IgD-negative memory B cell (primary cell): ENCODE measurements at regions not wholly inside any gene's neighbourhood (a gene's known extent, or its start where the extent isn't known, plus 50 kb on each side); places are given as distances from the start of the nearest gene placed in this dataset.

Source experiments
- H3K27ac Mint-ChIP-seq, 3 donors: one replicate each; pipeline ENCODE4 v1.8.0; 2020 to 2022; ENCODE audit warnings: mild to moderate bottlenecking in 3 of 3, mixed read lengths in 3 of 3, moderate library complexity in 1 of 3
- H3K27me3 Mint-ChIP-seq: one replicate; pipeline ENCODE4 v1.8.0; 2021; ENCODE audit warnings: mixed read lengths
- H3K36me3 Mint-ChIP-seq: one replicate; pipeline ENCODE4 v1.8.0; 2020; ENCODE audit warnings: mild to moderate bottlenecking, mixed read lengths
- H3K4me1 Mint-ChIP-seq, 3 donors: one replicate each; pipeline ENCODE4 v1.8.0; 2020 to 2022; ENCODE audit warnings: mixed read lengths in 3 of 3, mild to moderate bottlenecking in 1 of 3
- H3K4me3 Mint-ChIP-seq, 4 donors: one replicate each; pipeline ENCODE4 v1.8.0; 2020 to 2022; ENCODE audit warnings: mild to moderate bottlenecking in 4 of 4, mixed read lengths in 4 of 4, moderate library complexity in 3 of 4
- H3K9me3 Mint-ChIP-seq, 3 donors: one replicate each; pipeline ENCODE4 v1.8.0; 2020 to 2021; ENCODE audit warnings: mixed read lengths in 3 of 3, mild to moderate bottlenecking in 1 of 3

DNA sequence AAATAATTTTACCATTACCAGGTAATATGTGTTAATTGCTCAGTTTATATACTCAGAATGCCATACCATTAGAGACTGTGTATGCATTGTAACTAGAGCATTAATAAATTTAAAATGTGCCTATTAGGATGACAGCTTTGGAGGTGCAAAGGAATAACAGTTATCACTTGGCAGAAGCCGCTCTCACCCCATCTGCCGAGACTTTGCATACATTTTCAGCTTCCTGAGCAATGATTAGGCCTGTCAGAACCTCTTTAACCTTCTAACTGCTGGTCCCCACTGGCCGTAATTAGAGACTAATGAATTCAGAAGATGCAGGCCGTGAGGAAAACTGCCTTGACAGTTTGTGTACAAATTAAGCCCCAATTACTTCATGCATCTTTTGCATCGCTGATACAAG lies 158.0 kb upstream of the PROX1 start:
- Mint-ChIP-seq H3K36me3 (no peaks in the 10 kb centered on the region), H3K27me3 (no peaks in the 10 kb centered on the region), H3K4me3 (no peak overlapping the region), H3K9me3 (peaks cover 0 to 2% (median 0%) of the 10 kb centered on the region in 3 donors), H3K4me1 (peaks cover 0 to 2% (median 0%) of the 10 kb centered on the region in 3 donors), H3K27ac (no peak overlapping the region)

DNA sequence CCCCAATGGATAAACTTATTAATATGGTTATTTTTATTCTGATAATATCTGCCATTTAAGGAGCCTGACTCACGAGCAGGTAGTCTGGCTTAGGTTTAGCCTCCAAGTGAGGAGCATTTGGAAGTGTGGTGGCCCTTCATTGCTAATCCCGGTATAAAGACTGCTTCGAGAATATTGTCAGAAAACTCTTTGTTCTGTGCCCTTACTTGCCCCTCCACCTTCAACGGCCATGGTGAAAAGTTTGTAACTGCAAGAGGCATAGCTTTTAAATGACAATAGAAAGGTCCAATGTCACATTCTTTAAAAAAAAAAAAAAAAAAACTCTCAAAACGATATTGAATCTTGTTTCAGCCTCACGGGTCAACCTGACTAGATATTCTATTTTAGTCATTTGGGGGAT lies 157.4 kb upstream of the PROX1 start:
- Mint-ChIP-seq H3K36me3 (no peaks in the 10 kb centered on the region), H3K4me3 (no peak overlapping the region), H3K9me3 (peaks cover 0 to 2% (median 0%) of the 10 kb centered on the region in 3 donors), H3K27me3 (no peaks in the 10 kb centered on the region), H3K4me1 (peaks cover 0 to 2% (median 0%) of the 10 kb centered on the region in 3 donors), H3K27ac (no peak overlapping the region)

DNA sequence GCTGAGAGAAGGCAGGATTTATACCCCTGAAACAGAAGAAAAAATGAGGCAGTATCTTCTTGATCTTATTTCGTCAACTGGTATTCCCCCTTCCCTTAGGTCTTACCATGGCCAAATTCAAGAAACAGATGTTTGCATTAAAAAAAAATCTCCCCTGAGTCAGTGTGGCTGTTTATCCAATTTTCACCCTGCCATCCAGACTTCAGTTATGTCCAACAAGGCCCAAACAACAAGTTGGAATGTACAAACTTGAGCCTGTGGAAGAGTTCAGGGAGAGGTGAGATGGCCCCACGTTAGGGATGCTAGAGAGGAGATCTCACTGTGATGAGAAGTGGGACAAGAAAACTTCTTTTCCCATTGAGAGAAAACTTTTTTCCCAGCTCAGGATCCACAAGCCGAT lies 147.2 kb upstream of the PROX1 start:
- Mint-ChIP-seq H3K4me1 (no peaks in the 10 kb centered on the region), H3K36me3 (no peaks in the 10 kb centered on the region), H3K9me3 (peaks cover 0 to 3% (median 2%) of the 10 kb centered on the region in 3 donors), H3K27me3 (peaks cover 1% of the 10 kb centered on the region), H3K4me3 (no peak overlapping the region), H3K27ac (no peak overlapping the region)

DNA sequence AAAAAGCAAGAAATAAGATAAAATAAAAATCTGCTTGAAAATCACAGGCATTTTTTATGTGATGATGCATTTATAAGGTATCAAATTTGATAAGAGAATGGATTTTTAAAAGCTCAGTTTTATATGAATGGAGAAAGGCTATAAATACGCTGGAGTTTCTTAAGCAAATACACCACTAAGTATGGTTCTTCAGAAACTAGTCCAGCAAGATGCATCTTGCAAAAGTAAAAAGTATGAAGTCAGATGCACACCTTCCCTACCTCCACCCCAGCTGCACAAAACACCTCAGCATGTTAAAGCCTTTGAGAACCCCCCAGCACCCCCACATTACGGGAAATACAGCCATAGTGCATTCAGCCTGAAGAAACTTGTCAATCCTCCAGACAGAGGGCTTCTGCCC lies 143.1 kb upstream of the PROX1 start:
- H3K9me3 Mint-ChIP-seq, result peaks cover 0 to 3% (median 3%) of the 10 kb centered on the region in 3 donors
- no peaks in the 10 kb centered on the region for H3K36me3 Mint-ChIP-seq

DNA sequence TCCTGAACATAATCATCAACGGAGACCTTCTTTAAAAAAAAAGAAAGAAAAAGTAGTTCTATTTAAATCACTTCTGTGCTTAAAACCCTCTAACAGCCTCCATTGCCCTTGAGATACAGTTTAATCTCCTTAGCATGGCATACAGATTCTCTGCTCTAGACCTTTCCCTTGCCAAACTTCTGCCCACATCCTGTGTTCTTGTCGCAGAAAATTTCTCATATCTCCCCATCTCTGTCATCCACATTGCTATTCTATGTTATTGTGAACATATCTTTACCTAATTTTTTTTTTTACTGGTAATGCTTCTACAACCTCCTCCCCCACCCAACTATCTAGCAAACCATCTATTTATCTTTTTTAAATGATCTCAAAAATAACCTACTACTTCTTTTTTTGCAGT lies 135.7 kb upstream of the PROX1 start:
- Mint-ChIP-seq H3K27ac (no peak overlapping the region), H3K9me3 (peaks cover 0 to 3% (median 0%) of the 10 kb centered on the region in 3 donors), H3K4me1 (no peaks in the 10 kb centered on the region), H3K27me3 (no peaks in the 10 kb centered on the region), H3K4me3 (no peak overlapping the region), H3K36me3 (no peaks in the 10 kb centered on the region)

More for the DNA sequence above, 143.1 kb upstream of the PROX1 start:
- Mint-ChIP-seq H3K4me3 (no peak overlapping the region), H3K27me3 (peaks cover 1% of the 10 kb centered on the region), H3K27ac (no peak overlapping the region), H3K4me1 (no peaks in the 10 kb centered on the region)

DNA sequence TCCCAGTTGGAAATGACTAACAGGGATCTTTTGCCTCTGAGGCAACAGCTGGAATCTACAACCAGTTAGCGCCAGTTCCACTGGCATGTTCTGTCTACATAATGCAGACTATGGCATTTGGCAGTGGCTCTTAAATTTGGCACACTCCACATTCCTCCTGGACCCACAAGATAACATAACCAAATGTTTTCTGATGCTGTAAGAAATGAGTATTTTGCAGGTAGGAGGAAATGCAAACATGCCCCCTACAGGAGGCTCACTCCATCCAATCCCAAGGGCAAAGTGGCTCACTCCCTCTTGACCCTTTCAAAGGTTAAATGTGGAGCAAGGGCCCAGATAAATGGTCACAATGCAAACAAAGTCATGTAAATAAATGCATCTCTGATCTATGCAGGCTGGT lies 129.2 kb upstream of the PROX1 start:
- H3K27ac Mint-ChIP-seq, result no peak overlapping the region
- H3K4me1 Mint-ChIP-seq, result no peaks in the 10 kb centered on the region

DNA sequence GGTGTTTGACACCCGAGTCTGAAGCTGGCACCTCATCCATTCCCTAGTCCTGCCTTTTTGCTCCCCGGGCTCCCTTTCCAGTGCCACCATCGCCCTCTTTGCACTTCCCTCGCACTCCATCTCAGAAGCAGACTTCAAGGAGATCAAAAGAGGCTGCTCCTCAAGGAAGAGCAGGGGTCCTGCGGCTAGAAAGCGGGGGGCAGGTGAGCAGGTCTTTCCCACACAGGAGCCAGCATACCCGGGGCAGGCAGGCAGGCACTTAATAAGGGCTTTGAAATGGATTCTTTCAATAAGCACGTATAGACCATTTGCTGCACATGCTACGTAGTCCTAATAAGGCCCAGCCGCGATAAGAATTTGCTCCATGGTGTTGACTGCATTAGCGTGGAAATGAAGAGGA lies 125.9 kb upstream of the PROX1 start:
- H3K4me1 Mint-ChIP-seq, result no peaks in the 10 kb centered on the region
- H3K27ac Mint-ChIP-seq, result no peak overlapping the region
- no peak overlapping the region for H3K4me3 Mint-ChIP-seq
- H3K27me3 Mint-ChIP-seq, result no peaks in the 10 kb centered on the region
- H3K36me3 Mint-ChIP-seq, result no peaks in the 10 kb centered on the region
- H3K9me3 Mint-ChIP-seq, result peaks cover 0 to 2% (median 0%) of the 10 kb centered on the region in 3 donors

More for the DNA sequence above, 129.2 kb upstream of the PROX1 start:
- Mint-ChIP-seq H3K27me3 (no peaks in the 10 kb centered on the region), H3K4me3 (no peak overlapping the region), H3K36me3 (no peaks in the 10 kb centered on the region), H3K9me3 (no peaks in the 10 kb centered on the region)

DNA sequence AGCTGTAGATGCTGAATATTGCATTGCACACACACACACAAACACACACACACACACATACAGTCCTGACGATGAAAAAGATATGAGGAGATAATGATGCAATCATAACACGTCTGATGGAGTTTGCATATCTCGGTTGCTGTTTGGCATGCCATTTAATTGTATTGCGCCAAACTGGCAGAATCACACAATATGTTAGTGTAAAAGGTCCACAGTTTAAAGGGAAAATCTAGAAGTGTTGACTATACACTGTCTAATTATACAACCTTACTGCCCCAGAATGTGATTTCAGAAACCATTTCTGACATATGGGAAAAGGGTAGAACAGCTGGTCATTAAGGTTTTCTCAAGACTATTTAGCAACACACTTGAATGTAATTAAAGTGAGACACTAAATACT lies 123.7 kb upstream of the PROX1 start:
- no peaks in the 10 kb centered on the region for H3K27me3 Mint-ChIP-seq
- H3K4me3 Mint-ChIP-seq, result no peak overlapping the region
- no peak overlapping the region for H3K27ac Mint-ChIP-seq
- H3K4me1 Mint-ChIP-seq, result no peaks in the 10 kb centered on the region
- peaks cover 0 to 2% (median 0%) of the 10 kb centered on the region in 3 donors for H3K9me3 Mint-ChIP-seq
- no peaks in the 10 kb centered on the region for H3K36me3 Mint-ChIP-seq

DNA sequence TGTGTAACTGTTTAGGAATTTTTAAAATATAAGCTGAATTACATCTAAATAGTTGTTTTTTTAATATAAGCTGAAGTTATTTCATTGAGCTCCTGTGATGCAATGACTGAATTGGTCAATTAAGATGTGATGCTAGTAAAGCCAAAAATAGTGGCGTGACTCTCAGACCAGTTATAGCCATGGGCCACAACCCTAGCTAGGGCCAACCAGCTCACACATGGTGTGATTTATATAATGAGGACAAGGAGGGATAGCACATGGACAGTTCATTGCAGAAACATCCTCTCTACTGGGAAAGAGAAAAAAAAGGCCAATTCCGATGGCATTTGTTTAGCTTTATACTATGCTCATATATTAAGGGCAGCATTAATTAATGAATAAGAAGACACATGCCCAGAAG lies 119.3 kb upstream of the PROX1 start:
- no peak overlapping the region for H3K4me3 Mint-ChIP-seq
- no peaks in the 10 kb centered on the region for H3K36me3 Mint-ChIP-seq
- H3K27me3 Mint-ChIP-seq, result no peaks in the 10 kb centered on the region
- H3K27ac Mint-ChIP-seq, result no peak overlapping the region
- H3K9me3 Mint-ChIP-seq, result peaks cover 0 to 4% (median 4%) of the 10 kb centered on the region in 3 donors
- no peaks in the 10 kb centered on the region for H3K4me1 Mint-ChIP-seq

DNA sequence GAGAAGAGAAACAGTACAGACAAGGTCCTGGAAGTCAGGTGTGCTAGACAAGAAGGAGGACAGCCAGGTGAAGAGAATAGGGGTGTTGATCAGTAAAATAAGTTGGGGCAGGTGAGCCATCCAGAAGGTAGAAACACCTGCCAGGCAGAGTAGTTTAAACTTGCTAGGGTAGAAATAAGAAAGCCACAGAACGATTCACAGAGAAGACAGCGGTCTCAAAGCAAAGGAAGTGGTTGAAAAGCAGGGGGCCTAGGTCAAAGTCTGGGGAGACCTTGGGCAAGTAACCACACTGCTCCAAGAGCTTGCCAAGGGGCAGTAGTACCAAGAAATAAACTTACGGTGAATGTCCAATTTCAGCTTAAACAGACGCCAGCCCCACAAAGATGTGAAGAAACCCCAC lies 116.6 kb upstream of the PROX1 start:
- Mint-ChIP-seq H3K27ac (no peak overlapping the region), H3K27me3 (no peaks in the 10 kb centered on the region), H3K4me3 (no peak overlapping the region), H3K4me1 (no peaks in the 10 kb centered on the region), H3K9me3 (peaks cover 0 to 4% (median 2%) of the 10 kb centered on the region in 3 donors), H3K36me3 (no peaks in the 10 kb centered on the region)

DNA sequence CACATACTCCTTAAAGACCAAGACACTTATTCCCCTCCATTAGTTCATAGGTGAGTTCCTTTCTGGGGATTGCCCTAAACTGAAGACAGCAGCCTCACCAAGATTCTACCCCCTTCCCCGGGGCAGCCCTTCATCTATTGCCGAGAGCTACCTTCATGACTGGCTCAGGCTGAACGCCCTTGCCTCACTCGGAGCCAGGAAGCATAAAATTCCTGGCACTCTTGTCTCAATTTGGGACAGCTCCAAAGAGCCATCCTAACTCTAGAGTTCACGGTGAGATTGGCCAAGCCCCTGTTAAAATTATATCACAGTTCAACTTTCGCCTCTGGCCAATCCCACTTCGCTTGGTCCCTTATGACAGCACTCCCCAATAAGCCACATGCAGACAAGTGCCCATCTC lies 113.0 kb upstream of the PROX1 start:
- Mint-ChIP-seq H3K4me1 (no peaks in the 10 kb centered on the region), H3K27ac (no peak overlapping the region), H3K27me3 (no peaks in the 10 kb centered on the region), H3K4me3 (no peak overlapping the region), H3K9me3 (peaks cover 0 to 3% (median 0%) of the 10 kb centered on the region in 3 donors), H3K36me3 (no peaks in the 10 kb centered on the region)

DNA sequence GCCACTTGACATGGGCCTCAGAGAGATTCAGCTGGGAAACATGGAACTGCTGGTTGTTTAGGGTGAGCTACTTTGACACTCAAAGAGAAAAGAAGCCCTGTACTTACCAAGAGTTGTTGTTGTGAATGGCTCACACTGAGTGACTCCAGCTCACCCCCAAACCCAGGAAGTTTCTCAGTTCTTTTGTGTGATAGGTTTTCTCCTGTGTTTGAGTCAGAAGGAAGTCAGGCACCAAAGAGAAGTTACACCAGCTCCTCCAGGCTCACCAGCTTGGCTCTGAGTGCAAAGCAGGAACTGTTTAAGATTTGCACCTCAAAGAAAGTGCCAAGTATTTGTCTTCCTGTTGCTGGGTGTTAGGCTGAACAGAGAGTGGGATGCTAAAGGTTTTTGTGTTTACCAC lies 111.2 kb upstream of the PROX1 start:
- Mint-ChIP-seq H3K9me3 (peaks cover 0 to 8% (median 2%) of the 10 kb centered on the region in 3 donors), H3K4me3 (no peak overlapping the region), H3K27ac (no peak overlapping the region)

DNA sequence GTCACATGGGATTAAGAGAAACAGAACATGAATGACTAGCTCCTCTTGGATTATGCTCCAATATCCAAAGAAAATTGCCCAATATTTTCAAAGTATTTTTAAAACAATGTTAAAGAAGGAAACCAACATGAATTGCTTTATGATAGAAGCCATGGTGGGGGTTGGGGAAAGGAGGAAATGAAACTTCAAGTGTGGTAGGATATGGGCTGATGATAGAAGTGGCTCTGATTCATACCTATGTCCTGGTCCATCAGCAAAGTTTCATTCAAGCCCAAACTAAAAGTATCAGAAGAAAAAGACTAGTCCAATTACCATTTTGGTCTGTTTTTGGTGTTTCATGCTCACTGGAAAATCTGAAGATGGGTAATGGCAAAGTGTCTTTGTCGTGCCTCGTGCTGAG lies 104.2 kb upstream of the PROX1 start:
- H3K36me3 Mint-ChIP-seq, result no peaks in the 10 kb centered on the region
- no peaks in the 10 kb centered on the region for H3K27me3 Mint-ChIP-seq
- H3K27ac Mint-ChIP-seq, result no peak overlapping the region
- H3K4me1 Mint-ChIP-seq, result no peaks in the 10 kb centered on the region
- peaks cover 0 to 11% (median 2%) of the 10 kb centered on the region in 3 donors for H3K9me3 Mint-ChIP-seq
- no peak overlapping the region for H3K4me3 Mint-ChIP-seq

More for the DNA sequence above, 111.2 kb upstream of the PROX1 start:
- H3K36me3 Mint-ChIP-seq, result no peaks in the 10 kb centered on the region
- H3K27me3 Mint-ChIP-seq, result no peaks in the 10 kb centered on the region
- H3K4me1 Mint-ChIP-seq, result no peaks in the 10 kb centered on the region

DNA sequence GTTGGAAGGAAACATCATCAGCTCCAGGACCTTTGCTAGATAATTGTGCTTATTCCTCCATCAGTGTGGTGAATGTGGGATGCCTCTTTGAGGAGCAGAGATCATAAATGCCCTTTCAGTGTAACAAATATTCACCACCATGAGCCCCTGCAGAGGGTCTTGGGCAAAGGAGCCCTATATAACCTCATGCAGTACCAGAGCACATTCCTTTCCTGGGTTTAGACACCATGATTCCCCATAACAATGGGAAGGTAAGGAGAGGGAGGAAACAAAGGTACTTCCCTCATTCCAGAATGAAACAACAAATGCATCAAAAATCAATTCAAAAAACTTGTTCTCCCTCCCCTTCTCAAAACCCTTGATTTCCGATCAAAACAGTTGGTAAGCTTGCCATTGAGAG lies 103.4 kb upstream of the PROX1 start:
- peaks cover 0 to 11% (median 2%) of the 10 kb centered on the region in 3 donors for H3K9me3 Mint-ChIP-seq
- H3K36me3 Mint-ChIP-seq, result no peaks in the 10 kb centered on the region
- H3K27ac Mint-ChIP-seq, result no peak overlapping the region
- no peak overlapping the region for H3K4me3 Mint-ChIP-seq
- H3K27me3 Mint-ChIP-seq, result no peaks in the 10 kb centered on the region
- no peaks in the 10 kb centered on the region for H3K4me1 Mint-ChIP-seq

DNA sequence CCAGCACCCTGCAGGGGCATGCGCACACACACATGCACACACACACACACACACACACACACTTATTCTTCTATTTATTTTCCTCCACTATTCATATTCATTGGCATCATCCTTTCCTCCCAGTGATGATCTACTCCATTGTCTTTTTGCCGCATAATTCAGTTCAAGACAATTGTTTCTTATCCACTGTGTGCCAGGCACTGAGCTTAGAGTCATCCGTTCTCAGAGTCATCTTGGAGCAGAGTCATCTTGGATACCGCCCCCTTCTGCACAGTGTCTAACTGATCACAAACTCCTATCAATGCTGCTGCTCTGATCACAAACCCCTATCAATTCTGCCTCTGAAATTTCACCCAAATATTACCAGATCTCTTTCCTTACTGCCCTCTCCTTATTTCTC lies 102.8 kb upstream of the PROX1 start:
- H3K4me1 Mint-ChIP-seq, result no peaks in the 10 kb centered on the region
- no peaks in the 10 kb centered on the region for H3K27me3 Mint-ChIP-seq
- no peaks in the 10 kb centered on the region for H3K36me3 Mint-ChIP-seq
- peaks cover 0 to 10% (median under 1%) of the 10 kb centered on the region in 3 donors for H3K9me3 Mint-ChIP-seq
- no peak overlapping the region for H3K27ac Mint-ChIP-seq
- no peak overlapping the region for H3K4me3 Mint-ChIP-seq

DNA sequence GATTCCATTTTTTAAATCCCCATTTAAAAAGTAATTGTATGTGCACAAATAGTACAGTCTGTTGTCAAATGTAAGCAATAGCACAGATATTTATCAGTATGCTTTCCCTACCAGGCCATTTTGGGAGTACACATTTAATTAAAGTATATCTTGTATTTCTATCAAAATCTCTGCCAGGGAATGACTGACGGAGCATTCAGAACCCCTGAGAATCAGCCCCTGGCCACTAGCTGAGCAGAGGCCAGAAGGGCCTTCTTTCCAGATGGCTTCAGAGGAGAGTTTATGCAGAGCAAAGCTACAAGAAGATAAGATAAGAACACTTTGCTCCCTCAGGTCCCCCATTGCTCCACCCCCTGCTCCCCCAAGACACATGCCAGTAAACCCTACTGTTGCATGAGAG lies 99.9 kb upstream of the PROX1 start:
- Mint-ChIP-seq H3K4me1 (no peaks in the 10 kb centered on the region), H3K27me3 (no peaks in the 10 kb centered on the region), H3K4me3 (no peak overlapping the region), H3K27ac (no peak overlapping the region), H3K36me3 (no peaks in the 10 kb centered on the region), H3K9me3 (no peaks in the 10 kb centered on the region)
